HepG2 (cell line): ENCODE measurements at regions not wholly inside any gene's neighbourhood (a gene's known extent, or its start where the extent isn't known, plus 50 kb on each side); places are given as distances from the start of the nearest gene placed in this dataset.

Source experiments
- CHD2 ChIP-seq: IDR thresholded peaks from 2 replicates; pipeline ENCODE4 v1.6.1; 2011; ENCODE audit warnings: low read depth, low read length, improper control_type of control experiment
- CTCF ChIP-seq: sonication (generic); formaldehyde crosslinking; IDR thresholded peaks from 2 replicates; pipeline ENCODE4 v1.5.0; 2020; ENCODE audit warnings: mild to moderate bottlenecking, missing genetic modification reagents, moderate library complexity
- STAT5B ChIP-seq: sonication (generic); formaldehyde crosslinking; IDR thresholded peaks from 2 replicates; pipeline ENCODE4 v1.4.0; 2020; ENCODE audit warnings: missing genetic modification reagents

GRCh38 chr4:44532851-44533250 is 84.2 kb upstream of the KCTD8 start:
- TF ChIP-seq CTCF (CRISPR knock-in tag) (no peak), CHD2 (no peak), STAT5B (CRISPR knock-in tag) (no peak)
